Trophoblast cell (in vitro differentiated cells and primary cell): ENCODE measurements at regions not wholly inside any gene's neighbourhood (a gene's known extent, or its start where the extent isn't known, plus 50 kb on each side); places are given as distances from the start of the nearest gene placed in this dataset.
"Not testable (repeated sequence)": the region's sequence is repeated elsewhere in the genome, so short reads cannot be mapped to it uniquely, and the experiment has no call there.

Experiments used
- DNase-seq, 2 donors: peaks; one replicate each; pipeline ENCODE4 v3.0.0-alpha.2; 2016
- H2AFZ ChIP-seq: 2 replicates; pipeline ENCODE4 v1.6.1; 2013; ENCODE audit warnings: low read length, moderate library complexity, mild to moderate bottlenecking; ENCODE audit not compliant: insufficient read depth, poor library complexity
- H2AK5ac ChIP-seq: 2 replicates; pipeline ENCODE4 v1.6.1; 2013; ENCODE audit warnings: mild to moderate bottlenecking, low read length
- H2BK120ac ChIP-seq: 2 replicates; pipeline ENCODE4 v1.6.1; 2013; ENCODE audit warnings: low read length, mild to moderate bottlenecking, moderate library complexity; ENCODE audit not compliant: insufficient read depth, poor library complexity
- H2BK12ac ChIP-seq: 2 replicates; pipeline ENCODE4 v1.6.1; 2013; ENCODE audit warnings: mild to moderate bottlenecking, low read length, moderate library complexity
- H2BK5ac ChIP-seq: 2 replicates; pipeline ENCODE4 v1.6.1; 2013; ENCODE audit warnings: low read length, low read depth, moderate library complexity, mild to moderate bottlenecking; ENCODE audit not compliant: poor library complexity
- H3K14ac ChIP-seq: 2 replicates; pipeline ENCODE4 v1.6.1; 2013; ENCODE audit warnings: mild to moderate bottlenecking, low read length
- H3K18ac ChIP-seq: 2 replicates; pipeline ENCODE4 v1.6.1; 2013; ENCODE audit warnings: mild to moderate bottlenecking, low read length
- H3K23ac ChIP-seq: 2 replicates; pipeline ENCODE4 v1.6.1; 2013; ENCODE audit warnings: low read length
- H3K27ac ChIP-seq: 2 replicates; pipeline ENCODE4 v1.5.1; 2013; ENCODE audit warnings: low read depth, mild to moderate bottlenecking, inconsistent platforms, low read length, moderate library complexity
- H3K27me3 ChIP-seq: 2 replicates; pipeline ENCODE4 v1.6.1; 2013; ENCODE audit warnings: inconsistent platforms, mild to moderate bottlenecking, low read length, moderate library complexity; ENCODE audit not compliant: insufficient read depth
- H3K36me3 ChIP-seq, 2 experiments: 1 replicate in 1 of 2; 2 replicates in 1 of 2; pipeline ENCODE4 v1.6.1; 2013; ENCODE audit warnings: low read length in 2 of 2, mild to moderate bottlenecking in 2 of 2, moderate library complexity in 1 of 2; ENCODE audit not compliant: insufficient read depth in 2 of 2, control insufficient read depth in 1 of 2
- H3K4ac ChIP-seq: 2 replicates; pipeline ENCODE4 v1.6.1; 2013; ENCODE audit warnings: low read depth, mild to moderate bottlenecking, low read length, moderate library complexity
- H3K4me1 ChIP-seq, 2 experiments: 1 replicate in 1 of 2; 2 replicates in 1 of 2; pipeline ENCODE4 v1.6.1; 2013; ENCODE audit warnings: low read length in 2 of 2, mild to moderate bottlenecking in 2 of 2, moderate library complexity in 1 of 2; ENCODE audit not compliant: insufficient read depth in 2 of 2, control insufficient read depth in 1 of 2
- H3K4me2 ChIP-seq: 2 replicates; pipeline ENCODE4 v1.6.1; 2013; ENCODE audit warnings: inconsistent platforms, mild to moderate bottlenecking, low read length, moderate library complexity
- H3K4me3 ChIP-seq: 2 replicates; pipeline ENCODE4 v1.5.1; 2013; ENCODE audit warnings: mild to moderate bottlenecking, low read depth, low read length, inconsistent platforms
- H3K79me1 ChIP-seq: one replicate; pipeline ENCODE4 v1.6.1; 2013; ENCODE audit warnings: low read length
- H3K79me2 ChIP-seq: 2 replicates; pipeline ENCODE4 v1.6.1; 2013; ENCODE audit warnings: low read length, mild to moderate bottlenecking; ENCODE audit not compliant: control insufficient read depth, insufficient read depth, poor library complexity
- H3K9ac ChIP-seq: 2 replicates; pipeline ENCODE4 v1.6.1; 2013; ENCODE audit warnings: mild to moderate bottlenecking, low read length
- H3K9me3 ChIP-seq: 2 replicates; pipeline ENCODE4 v1.6.1; 2013; ENCODE audit warnings: low read depth, mild to moderate bottlenecking, control low read depth, inconsistent platforms, low read length; ENCODE audit not compliant: insufficient read depth
- H4K12ac ChIP-seq: 2 replicates; pipeline ENCODE4 v1.6.1; 2013; ENCODE audit warnings: low read depth, mild to moderate bottlenecking, low read length, moderate library complexity
- H4K8ac ChIP-seq: 2 replicates; pipeline ENCODE4 v1.6.1; 2013; ENCODE audit warnings: low read depth, mild to moderate bottlenecking, low read length, moderate library complexity
- H4K91ac ChIP-seq: one replicate; pipeline ENCODE4 v1.6.1; 2013; ENCODE audit warnings: low read depth, mild to moderate bottlenecking, low read length, moderate library complexity
- WGBS: extraction: QIAGEN DNeasy Blood & Tissue Kit; methylation state at CpG from one replicate; pipeline ENCODE4 v1.1.7; 2013; ENCODE audit warnings: missing lambda C conversion rate; ENCODE audit not compliant: insufficient read length, insufficient coverage; ENCODE audit errors: extremely low coverage; 5-methylcytosine and 5-hydroxymethylcytosine counted together

- no peak overlapping the region for H4K8ac ChIP-seq
- H3K27ac ChIP-seq = no peak overlapping the region
Measured at GRCh38 chr11:25272214-25272613, 775.4 kb downstream of the LUZP2 start.

GRCh38 chr11:25280821-25281220 lies 784.0 kb downstream of the LUZP2 start:
- not testable (repeated sequence) for H3K27me3 ChIP-seq, H3K23ac ChIP-seq, H3K4ac ChIP-seq, H3K36me3 ChIP-seq, DNase-seq, H3K4me2 ChIP-seq, H2BK120ac ChIP-seq, H3K27ac ChIP-seq, H4K12ac ChIP-seq, H3K9me3 ChIP-seq, H4K8ac ChIP-seq, H4K91ac ChIP-seq, H2AK5ac ChIP-seq, H2BK12ac ChIP-seq, H3K4me3 ChIP-seq, H3K79me2 ChIP-seq, H3K18ac ChIP-seq, H3K4me1 ChIP-seq, H2AFZ ChIP-seq, H3K14ac ChIP-seq, H3K79me1 ChIP-seq, H2BK5ac ChIP-seq, H3K9ac ChIP-seq
- WGBS = no CpG with 5 or more reads among the region's 7 CpGs

More at GRCh38 chr11:25272214-25272613, 775.4 kb downstream of the LUZP2 start:
- no peaks in the 10 kb centered on the region for H3K79me1 ChIP-seq
- no peak overlapping the region for H2BK5ac ChIP-seq
- no peak overlapping the region for H3K9ac ChIP-seq
- H2AFZ ChIP-seq = no peak overlapping the region
- H3K4me3 ChIP-seq = no peak overlapping the region
- no peak overlapping the region for H3K4ac ChIP-seq
- no peaks in the 10 kb centered on the region for H3K79me2 ChIP-seq
- H4K91ac ChIP-seq = no peak overlapping the region
- no peak overlapping the region for H3K4me2 ChIP-seq
- no peak for DNase-seq
- H3K9me3 ChIP-seq = no peaks in the 10 kb centered on the region
- no peak overlapping the region for H2BK12ac ChIP-seq
- no peak overlapping the region for H2AK5ac ChIP-seq
- no peak overlapping the region for H2BK120ac ChIP-seq
- H3K27me3 ChIP-seq = no peaks in the 10 kb centered on the region
- no peak overlapping the region for H3K23ac ChIP-seq
- H3K14ac ChIP-seq = no peak overlapping the region
- H3K36me3 ChIP-seq = no peaks in the 10 kb centered on the region
- no peaks in the 10 kb centered on the region for H3K4me1 ChIP-seq
- H4K12ac ChIP-seq = no peak overlapping the region
- H3K18ac ChIP-seq = no peak overlapping the region

- Histone ChIP-seq H3K4me2 (no peak overlapping the region), H3K14ac (no peak overlapping the region), H2AFZ (no peak overlapping the region), H4K8ac (no peak overlapping the region), H3K36me3 (no peaks in the 10 kb centered on the region), H2BK12ac (no peak overlapping the region), H2BK5ac (no peak overlapping the region), H3K4me3 (no peak overlapping the region), H3K9me3 (no peaks in the 10 kb centered on the region), H4K12ac (no peak overlapping the region), H3K27me3 (no peaks in the 10 kb centered on the region), H4K91ac (no peak overlapping the region), H3K4ac (no peak overlapping the region), H3K27ac (no peak overlapping the region), H3K4me1 (no peaks in the 10 kb centered on the region), H3K79me1 (no peaks in the 10 kb centered on the region), H3K23ac (no peak overlapping the region), H2BK120ac (no peak overlapping the region), H3K79me2 (no peaks in the 10 kb centered on the region), H3K9ac (no peak overlapping the region), H3K18ac (no peak overlapping the region), H2AK5ac (no peak overlapping the region)
- WGBS = no CpG with 5 or more reads among the region's 1 CpG
- DNase-seq = no peak
Measured at GRCh38 chr11:25293166-25293565, 796.3 kb downstream of the LUZP2 start.

GRCh38 chr11:25298450-25298849 lies 801.6 kb downstream of the LUZP2 start:
- no peak overlapping the region for H4K12ac ChIP-seq

More at GRCh38 chr11:25298450-25298849, 801.6 kb downstream of the LUZP2 start:
- Histone ChIP-seq H3K79me1 (no peaks in the 10 kb centered on the region), H3K4ac (no peak overlapping the region), H3K18ac (no peak overlapping the region), H4K8ac (no peak overlapping the region), H4K91ac (no peak overlapping the region), H3K4me2 (no peak overlapping the region), H3K27me3 (no peaks in the 10 kb centered on the region), H3K79me2 (no peaks in the 10 kb centered on the region), H2AK5ac (no peak overlapping the region), H2AFZ (no peak overlapping the region), H2BK12ac (no peak overlapping the region), H3K9me3 (no peaks in the 10 kb centered on the region), H3K4me1 (no peaks in the 10 kb centered on the region), H3K9ac (no peak overlapping the region), H3K27ac (no peak overlapping the region), H3K23ac (no peak overlapping the region), H2BK120ac (no peak overlapping the region), H3K36me3 (no peaks in the 10 kb centered on the region), H3K4me3 (no peak overlapping the region), H3K14ac (no peak overlapping the region), H2BK5ac (no peak overlapping the region)
- DNase-seq = no peak
- WGBS = no CpG with 5 or more reads among the region's 2 CpGs
